ENCODE measurements at regions not wholly inside any gene's neighbourhood (a gene's known extent, or its start where the extent isn't known, plus 50 kb on each side); places are given as distances from the start of the nearest gene placed in this dataset.

- TF ChIP-seq CTCF (conservative IDR thresholded peaks at IDR 0.05; ENCODE audit: low read length) (no peak), EZH2phosphoT487 (IDR thresholded peaks at IDR 0.05; ENCODE audit: borderline replicate concordance, low read depth, low read length) (no peak)
Observed at GRCh38 chr6:119950681-119951080, 601.1 kb upstream of the MAN1A1 start.
